Head of caudate nucleus (tissue), 42 donors: ENCODE measurements at regions not wholly inside any gene's neighbourhood (a gene's known extent, or its start where the extent isn't known, plus 50 kb on each side); places are given as distances from the start of the nearest gene placed in this dataset.

Source experiments
- DNase-seq, 42 donors: peaks; one replicate each; pipeline versions ENCODE4 v3.0.0 to v3.0.0-alpha.2; 2020 to 2021; ENCODE audit warnings: mixed read lengths in 7 of 42
- intact Hi-C: fragments of 100-400 bp; cut with DNase I; formaldehyde crosslinking; loops from one replicate; pipeline ENCODE4 v1.15.0; 2022

DNA sequence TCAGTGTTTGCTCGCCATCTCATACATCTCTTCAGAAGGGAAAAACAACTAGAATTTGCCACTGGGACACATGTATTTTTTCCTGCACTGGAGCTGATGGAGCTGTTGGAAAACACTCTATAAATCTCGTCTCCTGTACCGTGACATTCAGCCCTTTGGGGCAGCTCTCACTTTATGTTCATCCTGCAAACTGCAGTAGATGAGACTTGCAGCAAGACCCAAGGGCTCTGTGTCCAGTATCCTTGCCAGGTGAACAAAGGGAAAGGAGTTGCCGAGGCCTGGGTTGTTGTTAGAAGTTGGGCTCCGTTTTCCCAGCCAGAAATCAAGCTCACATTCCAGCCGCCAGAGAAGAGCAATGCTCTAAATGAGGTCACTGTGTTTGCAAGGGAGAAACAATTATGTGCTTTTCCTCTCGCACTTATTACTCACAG lies 285.1 kb downstream of the SLC4A3 start:
- intact Hi-C loops: no loop called here

GRCh38 chr2:219914577-219914976 lies 287.1 kb downstream of the SLC4A3 start:
- intact Hi-C loops: no loop called here
- no peak for DNase-seq

More for the DNA sequence above, 285.1 kb downstream of the SLC4A3 start:
- DNase-seq: peak in 8 of 42 donors; percentile 7 to 56 (median 21)

DNA sequence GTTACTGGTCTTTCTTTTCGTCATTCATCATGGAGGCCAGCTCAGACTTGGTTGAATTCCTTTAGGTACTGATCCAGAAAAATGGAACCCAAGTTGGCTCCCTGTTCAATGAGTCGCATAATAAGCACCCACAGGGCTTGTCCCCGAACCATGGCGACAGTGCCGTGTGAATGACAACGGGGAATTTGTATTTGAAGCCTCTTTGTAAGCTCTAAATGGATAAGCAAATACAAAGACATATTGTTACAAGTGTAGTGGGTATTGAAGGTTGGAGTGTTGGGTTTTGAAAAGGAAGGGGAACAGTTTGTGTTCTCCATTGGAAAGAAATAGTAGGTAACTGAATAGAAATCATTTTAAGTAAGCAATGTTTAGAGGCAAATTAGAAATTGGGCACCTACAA lies 288.9 kb downstream of the SLC4A3 start:
- intact Hi-C loops: no loop called here
- peak in 11 of 42 donors; percentile 17 to 51 (median 26) for DNase-seq

- peak in 1 of 42 donors; percentile 10 for DNase-seq
- intact Hi-C loops: no loop called here
Observed at GRCh38 chr2:219916726-219917440, 289.5 kb downstream of the SLC4A3 start.

- intact Hi-C loops: no loop called here
- no peak for DNase-seq
Observed at GRCh38 chr2:219918254-219918653, 290.8 kb downstream of the SLC4A3 start.

- intact Hi-C loops: no loop called here
- no peak for DNase-seq
Observed at GRCh38 chr2:219918944-219919343, 291.5 kb downstream of the SLC4A3 start.

GRCh38 chr2:219919506-219919905 lies 292.1 kb downstream of the SLC4A3 start:
- no peak for DNase-seq
- intact Hi-C loops: no loop called here

DNA sequence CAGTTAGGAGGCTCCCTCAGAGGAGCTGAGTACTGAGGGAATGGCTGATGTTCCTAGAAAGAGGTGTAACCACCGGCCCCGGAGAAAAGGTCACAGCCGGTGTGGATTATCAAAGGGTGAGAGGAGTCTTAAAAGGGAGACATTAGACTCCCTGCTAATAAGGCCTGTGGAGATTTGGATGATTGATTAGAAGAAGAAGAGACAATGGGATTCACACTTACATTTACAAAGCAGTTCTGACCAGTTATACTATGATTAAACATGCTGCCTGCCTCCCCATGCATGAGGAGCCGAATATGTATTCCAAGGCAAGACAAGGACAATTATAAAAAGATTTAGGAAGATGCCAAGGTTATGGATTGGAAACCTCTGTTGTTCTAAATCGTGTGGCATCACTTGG lies 302.4 kb downstream of the SLC4A3 start:
- no peak for DNase-seq
- intact Hi-C loops: no loop called here

DNA sequence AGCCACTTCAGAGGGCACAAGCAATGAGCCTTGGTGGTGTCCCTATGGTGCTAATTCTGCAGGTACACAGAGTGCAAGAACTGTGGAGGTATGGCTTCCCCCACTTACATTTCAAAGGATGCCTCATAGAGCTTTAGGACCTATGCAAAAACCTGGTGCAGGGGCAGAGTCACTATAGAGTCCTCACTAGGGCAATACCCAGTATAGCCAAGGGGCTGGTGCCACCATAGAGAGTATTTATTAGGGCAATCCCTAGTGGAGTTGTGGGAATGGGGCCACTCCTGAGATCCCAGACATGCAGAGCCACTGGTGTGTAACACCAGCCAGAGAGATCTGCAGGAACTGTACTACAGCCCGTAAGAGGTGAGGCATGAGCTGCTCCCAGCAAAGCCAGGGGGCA lies 312.2 kb downstream of the SLC4A3 start:
- no peak for DNase-seq
- intact Hi-C loops: no loop called here

DNA sequence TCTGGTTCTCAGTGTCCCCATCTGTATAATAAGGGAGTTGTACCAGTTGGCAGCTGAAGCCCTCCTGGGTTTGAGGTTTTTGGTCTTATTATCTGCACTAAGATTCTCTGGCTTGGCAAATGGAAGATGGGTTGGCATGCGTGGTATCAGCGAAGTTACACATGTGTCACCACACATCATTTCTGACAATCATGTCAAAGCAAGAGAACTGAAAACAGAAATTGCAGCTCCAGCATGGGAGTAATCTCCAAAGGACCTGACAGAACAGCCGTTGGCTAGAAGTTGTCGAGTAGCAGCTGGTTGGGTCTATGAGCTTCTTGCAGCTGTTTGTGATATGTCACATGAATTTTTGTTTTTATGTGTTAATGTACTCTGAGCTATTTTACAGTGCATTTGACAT lies 317.4 kb downstream of the SLC4A3 start:
- intact Hi-C loops: no loop called here
- peak in 7 of 42 donors; percentile 3 to 52 (median 26) for DNase-seq

DNA sequence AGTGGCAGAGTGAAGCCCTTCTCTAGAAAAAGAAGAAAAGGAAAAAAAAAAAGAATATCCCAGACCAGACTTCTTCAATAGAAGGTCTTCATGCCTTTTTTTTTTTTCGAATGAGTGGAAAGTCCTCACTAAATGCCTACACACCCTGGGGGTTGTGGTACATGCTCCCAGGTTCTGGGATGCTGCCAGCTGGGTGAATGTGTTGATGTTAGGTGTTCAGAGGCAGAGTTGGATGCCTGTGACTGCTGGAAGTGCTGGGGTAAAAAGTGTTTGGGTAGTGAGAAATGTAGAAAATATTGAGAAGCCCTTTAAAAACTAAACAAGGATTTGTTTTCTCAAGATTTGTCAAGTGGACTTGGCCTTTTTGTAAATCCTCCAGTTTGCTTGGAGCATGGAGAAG lies 318.6 kb downstream of the SLC4A3 start:
- no peak for DNase-seq
- intact Hi-C loops: no loop called here

DNA sequence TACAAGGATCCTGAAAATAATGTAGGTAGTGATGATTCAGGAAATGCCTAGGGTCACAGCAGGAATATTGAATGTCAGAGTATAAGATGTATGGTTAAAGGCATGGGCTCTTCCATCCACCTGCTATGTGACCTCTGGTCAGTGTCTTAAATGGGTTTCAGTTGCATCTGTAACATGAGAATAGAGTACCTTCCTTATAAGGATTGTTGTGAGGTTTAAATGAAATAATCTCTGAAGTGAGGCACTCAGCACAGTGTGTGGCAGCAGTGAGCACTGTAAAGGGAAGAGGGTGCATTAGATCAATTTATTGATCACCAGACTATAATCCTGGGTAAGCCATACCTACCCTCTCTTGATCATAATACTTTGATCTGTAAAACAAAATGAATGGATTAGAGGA lies 319.1 kb downstream of the SLC4A3 start:
- intact Hi-C loops: no loop called here
- no peak for DNase-seq

DNA sequence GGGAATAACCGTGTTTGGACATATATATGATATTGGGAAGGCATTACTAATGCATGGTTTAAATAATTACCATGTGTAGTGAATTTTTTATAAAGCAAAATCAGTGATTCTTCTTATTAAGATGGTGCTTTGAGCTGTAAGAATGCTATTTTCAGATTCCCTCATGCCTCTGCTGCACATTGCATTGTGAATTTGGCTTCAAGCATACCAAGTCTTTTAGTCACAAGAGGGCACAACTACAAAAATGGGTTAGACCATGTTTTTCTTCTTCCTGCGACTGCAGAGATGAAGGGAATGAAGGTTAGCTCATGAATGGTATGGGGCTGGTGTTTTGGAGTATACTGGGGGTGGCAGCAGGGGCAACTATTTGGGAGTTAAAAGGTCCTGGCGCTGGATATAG lies 320.1 kb downstream of the SLC4A3 start:
- no peak for DNase-seq
- intact Hi-C loops: no loop called here

DNA sequence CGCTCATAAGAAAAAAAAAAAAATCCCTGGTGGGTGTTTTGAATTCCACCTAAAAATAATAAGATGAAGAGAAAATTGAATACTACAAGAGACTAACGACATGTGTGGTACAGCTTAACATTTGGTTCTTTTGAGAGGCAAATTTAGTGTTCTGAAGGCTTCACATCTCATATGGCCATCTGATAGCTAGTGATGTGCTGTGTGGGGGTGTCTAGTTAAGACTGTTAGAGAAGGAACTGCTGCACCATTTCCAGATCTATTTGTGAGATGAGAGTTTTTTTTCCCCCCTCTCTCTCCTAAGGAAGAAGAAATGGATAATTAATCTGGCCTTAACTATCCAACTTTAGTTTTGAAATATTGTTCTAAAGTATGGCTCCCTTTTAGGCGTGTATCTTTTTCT lies 321.6 kb downstream of the SLC4A3 start:
- intact Hi-C loops: no loop called here
- DNase-seq: peak in 4 of 42 donors; percentile 17 to 56 (median 35)

GRCh38 chr2:219951099-219951498 lies 323.7 kb downstream of the SLC4A3 start:
- DNase-seq: no peak
- intact Hi-C loops: no loop called here

- DNase-seq: no peak
- intact Hi-C loops: no loop called here
Observed at GRCh38 chr2:219954331-219954730, 326.9 kb downstream of the SLC4A3 start.

- intact Hi-C loops: no loop called here
- DNase-seq: no peak
Observed at GRCh38 chr2:219957820-219958219, 330.4 kb downstream of the SLC4A3 start.

DNA sequence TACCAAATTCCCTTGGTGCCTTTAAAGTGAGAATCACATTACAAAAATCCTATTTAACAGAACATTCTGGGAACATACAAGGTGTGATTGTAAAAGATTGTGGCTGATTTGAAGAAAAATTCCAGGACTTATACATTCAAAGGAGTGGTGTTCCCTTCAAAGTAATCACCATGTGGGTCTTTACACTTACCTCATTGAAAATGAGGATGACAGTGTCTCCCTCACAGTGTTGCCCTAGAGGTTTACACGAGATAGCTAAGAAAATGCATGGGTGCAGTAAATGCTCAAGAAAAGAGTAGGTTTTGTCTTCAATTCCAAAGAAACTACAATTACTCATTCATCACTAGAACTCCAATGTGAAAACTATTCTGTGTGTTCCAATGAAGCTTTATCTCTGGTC lies 331.5 kb downstream of the SLC4A3 start:
- DNase-seq: no peak
- intact Hi-C loops: no loop called here

DNA sequence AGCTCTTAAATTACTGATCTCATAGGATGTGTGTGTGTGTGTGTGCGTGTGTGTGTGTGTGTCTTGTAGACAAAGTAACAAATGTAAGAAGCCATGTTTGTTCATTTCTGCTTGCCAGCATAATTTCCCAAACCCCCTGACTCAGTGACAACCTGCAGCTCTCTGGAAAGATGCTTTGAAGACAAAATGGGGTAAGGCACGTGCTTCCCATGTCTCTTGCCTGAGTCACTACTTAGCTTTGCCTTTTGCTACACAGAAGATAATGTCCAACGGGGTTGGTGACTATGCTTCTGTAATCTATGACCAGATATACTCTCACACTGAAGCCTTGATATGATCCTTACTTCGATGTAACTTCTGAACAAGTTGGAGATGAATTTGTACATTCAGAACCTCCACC lies 332.0 kb downstream of the SLC4A3 start:
- DNase-seq: no peak
- intact Hi-C loops: no loop called here

- DNase-seq: no peak
- intact Hi-C loops: no loop called here
Observed at GRCh38 chr2:219961947-219962498, 334.6 kb downstream of the SLC4A3 start.

DNA sequence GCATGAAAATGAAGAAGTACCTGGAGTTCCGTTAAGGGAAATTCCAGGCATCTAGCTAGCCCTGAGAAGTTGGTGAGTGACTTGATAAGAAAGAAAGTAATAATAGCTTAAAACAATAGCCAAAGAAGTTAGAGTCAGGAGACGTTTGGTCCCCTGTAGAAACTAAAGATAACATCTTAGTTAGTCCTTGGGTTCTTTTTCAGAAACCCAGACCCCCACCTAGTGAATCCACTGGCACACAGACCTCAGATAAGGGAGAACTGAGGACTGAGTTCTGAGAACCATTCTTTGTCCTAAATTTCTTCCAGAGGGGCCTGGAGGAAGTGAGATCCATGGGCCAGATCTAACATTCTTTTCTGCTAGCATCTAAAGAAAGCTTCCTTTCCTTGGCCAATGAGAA lies 335.4 kb downstream of the SLC4A3 start:
- DNase-seq: no peak
- intact Hi-C loops: no loop called here
